ENCODE measurements at regions not wholly inside any gene's neighbourhood (a gene's known extent, or its start where the extent isn't known, plus 50 kb on each side); places are given as distances from the start of the nearest gene placed in this dataset.
"Not testable (repeated sequence)": the region's sequence is repeated elsewhere in the genome, so short reads cannot be mapped to it uniquely, and the experiment has no call there.

DNA sequence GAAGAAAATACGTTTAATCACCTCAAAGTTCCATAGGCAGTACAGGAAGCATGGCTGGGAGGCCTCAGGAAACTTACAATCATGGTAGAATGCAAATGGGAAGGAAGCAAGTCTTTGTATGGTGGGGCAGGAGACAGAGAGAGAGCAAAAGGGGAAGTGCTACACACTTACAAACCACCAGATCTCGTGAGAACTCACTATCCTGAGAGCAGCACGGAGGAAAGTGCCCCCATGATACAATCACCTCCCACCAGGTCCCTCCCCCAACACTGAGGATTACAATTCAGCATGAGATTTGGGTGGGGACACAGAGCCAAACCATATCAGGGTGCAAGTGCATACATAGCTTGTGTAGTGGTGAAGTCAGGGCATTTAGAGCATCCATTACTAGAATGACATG, 92.3 kb upstream of the ANKRD10 start:
- no peak for DNase-seq (ENCODE audit: low read depth in 4 of 4, low spot score in 3 of 4)

GRCh38 chr13:111006506-111007031, 91.7 kb upstream of the ANKRD10 start:
- DNase-seq (ENCODE audit: low read depth in 4 of 4, low spot score in 3 of 4), result peak in 2 of 4 donors; percentile 14 to 26

GRCh38 chr13:111005808-111006505, 91.1 kb upstream of the ANKRD10 start:
- DNase-seq (ENCODE audit: low read depth in 4 of 4, low spot score in 3 of 4), result peak in 2 of 4 donors; percentile 10 to 25

GRCh38 chr13:111005364-111005763, 90.5 kb upstream of the ANKRD10 start:
- no peak for DNase-seq (ENCODE audit: low read depth in 4 of 4, low spot score in 3 of 4)

DNA sequence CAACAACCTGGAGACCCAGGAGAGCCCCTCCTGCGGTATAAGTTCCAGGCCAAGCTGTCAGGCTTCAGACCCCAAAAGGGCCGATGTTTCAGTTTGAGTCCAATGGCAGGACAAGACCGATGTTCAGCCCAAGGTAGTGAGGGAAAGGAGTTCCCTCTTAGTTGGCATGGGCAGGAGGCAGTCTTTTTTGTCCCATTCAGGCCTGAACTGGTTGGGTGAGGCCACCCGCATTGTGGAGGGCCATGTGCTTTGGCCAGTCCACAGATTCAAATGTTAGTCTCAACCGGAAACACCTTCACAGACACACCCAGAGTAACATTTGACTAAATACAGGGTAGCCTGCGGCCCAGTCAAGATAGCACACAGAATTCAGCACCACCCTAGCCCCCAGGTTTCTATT, 89.6 kb upstream of the ANKRD10 start:
- DNase-seq (ENCODE audit: low read depth in 4 of 4, low spot score in 3 of 4), result no peak

GRCh38 chr13:111001636-111002035, 86.8 kb upstream of the ANKRD10 start:
- no peak for DNase-seq (ENCODE audit: low read depth in 4 of 4, low spot score in 3 of 4)

DNA sequence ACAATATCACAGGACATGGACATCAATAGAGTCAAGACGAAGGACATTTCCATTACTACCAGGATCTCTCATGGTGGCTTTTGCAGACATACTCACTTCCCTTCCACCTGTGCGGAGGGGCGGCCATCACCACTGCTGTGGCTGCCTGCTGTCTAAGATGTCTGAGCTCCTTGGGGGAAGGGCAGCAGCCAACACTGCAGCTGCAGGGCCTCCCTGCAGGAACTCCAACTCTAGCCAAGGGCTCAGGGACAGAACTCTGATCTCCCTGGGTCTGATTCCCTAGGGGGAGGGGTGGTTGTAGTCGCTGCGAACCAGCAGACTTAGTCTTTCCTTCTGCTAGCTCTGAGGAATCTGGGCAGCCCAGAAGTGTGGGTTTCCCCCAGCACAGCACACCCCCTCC, 78.9 kb upstream of the ANKRD10 start:
- DNase-seq (ENCODE audit: low read depth in 4 of 4, low spot score in 3 of 4), result no peak

GRCh38 chr13:110991991-110992508, 77.2 kb upstream of the ANKRD10 start:
- DNase-seq (ENCODE audit: low read depth in 4 of 4, low spot score in 3 of 4), result no peak

GRCh38 chr13:110989331-110989730, 74.5 kb upstream of the ANKRD10 start:
- DNase-seq (ENCODE audit: low read depth in 4 of 4, low spot score in 3 of 4), result no peak

GRCh38 chr13:110985541-110985940, 70.7 kb upstream of the ANKRD10 start:
- DNase-seq (ENCODE audit: low read depth in 4 of 4, low spot score in 3 of 4), result no peak

GRCh38 chr13:110984798-110985197, 69.9 kb upstream of the ANKRD10 start:
- DNase-seq (ENCODE audit: low read depth in 4 of 4, low spot score in 3 of 4), result no peak

GRCh38 chr13:110984381-110984780, 69.5 kb upstream of the ANKRD10 start:
- no peak for DNase-seq (ENCODE audit: low read depth in 4 of 4, low spot score in 3 of 4)

- no peak for DNase-seq (ENCODE audit: low read depth in 4 of 4, low spot score in 3 of 4)
These were observed 68.4 kb upstream of the ANKRD10 start for GRCh38 chr13:110983241-110983640.

- DNase-seq (ENCODE audit: low read depth in 4 of 4, low spot score in 3 of 4), result no peak
These were observed 66.5 kb upstream of the ANKRD10 start for GRCh38 chr13:110981379-110981778.

DNA sequence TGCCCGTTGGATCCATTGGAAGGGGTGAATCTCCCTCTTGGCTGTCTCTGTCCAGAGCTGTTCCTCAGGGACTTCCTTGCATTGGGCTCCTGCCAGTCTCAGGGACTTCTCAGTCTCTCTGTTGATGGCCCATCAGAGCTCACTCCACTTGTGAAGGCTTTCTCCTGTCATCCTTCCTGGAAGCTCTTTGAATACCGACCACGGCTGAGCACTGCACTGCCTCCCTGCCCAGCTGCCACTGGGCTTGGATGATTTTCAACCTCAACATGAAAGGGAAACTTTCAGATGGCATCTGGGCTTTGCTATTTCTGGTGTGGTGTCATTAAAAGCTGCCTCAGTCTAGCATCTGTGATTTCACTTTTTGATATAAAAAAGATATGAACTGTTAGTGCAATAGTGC, 66.1 kb upstream of the ANKRD10 start:
- no peak for DNase-seq (ENCODE audit: low read depth in 4 of 4, low spot score in 3 of 4)

GRCh38 chr13:110979149-110979548, 64.3 kb upstream of the ANKRD10 start:
- not testable (repeated sequence) for DNase-seq (ENCODE audit: low read depth in 4 of 4, low spot score in 3 of 4)

DNA sequence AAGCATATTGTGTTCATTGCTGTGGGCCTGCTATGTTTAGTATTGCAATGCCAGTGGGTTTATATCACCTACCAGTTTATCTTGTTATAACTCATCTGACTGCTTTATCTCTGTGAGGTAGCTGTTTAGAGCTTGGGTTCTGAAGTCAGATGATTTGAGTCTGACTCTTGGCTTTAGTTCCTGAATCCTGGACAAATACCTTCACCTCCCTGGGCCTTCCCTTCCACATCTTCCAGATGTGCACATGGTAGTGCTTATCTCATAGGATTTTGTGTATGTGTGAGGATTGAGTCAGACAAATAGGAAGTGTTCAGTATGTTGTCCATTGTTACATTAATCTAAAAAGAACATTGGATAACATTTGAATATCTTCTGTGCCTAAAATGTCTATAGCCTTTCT, 63.5 kb upstream of the ANKRD10 start:
- no peak for DNase-seq (ENCODE audit: low read depth in 4 of 4, low spot score in 3 of 4)

DNA sequence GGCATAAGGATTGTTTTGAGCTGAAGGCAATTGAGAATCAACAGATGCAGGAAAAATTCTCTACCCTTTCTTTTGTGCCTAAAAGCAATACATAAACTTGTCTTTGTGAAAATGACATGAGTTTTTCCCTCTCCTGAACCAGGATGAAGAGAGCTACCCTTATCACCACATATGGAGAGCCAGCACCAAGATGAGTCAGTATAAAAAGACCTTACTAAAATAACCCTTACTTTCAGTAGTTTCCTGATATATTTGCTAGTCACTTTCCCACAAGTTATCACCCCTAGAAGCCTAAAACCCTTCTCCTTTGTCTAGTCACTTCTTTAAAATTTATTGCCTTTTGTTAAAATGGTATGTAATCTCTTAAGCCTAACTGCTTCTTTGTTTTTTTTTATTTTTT, 61.9 kb upstream of the ANKRD10 start:
- no peak for DNase-seq (ENCODE audit: low read depth in 4 of 4, low spot score in 3 of 4)

- DNase-seq (ENCODE audit: low read depth in 4 of 4, low spot score in 3 of 4), result no peak
These were observed 58.3 kb upstream of the ANKRD10 start for GRCh38 chr13:110973007-110973700.

DNA sequence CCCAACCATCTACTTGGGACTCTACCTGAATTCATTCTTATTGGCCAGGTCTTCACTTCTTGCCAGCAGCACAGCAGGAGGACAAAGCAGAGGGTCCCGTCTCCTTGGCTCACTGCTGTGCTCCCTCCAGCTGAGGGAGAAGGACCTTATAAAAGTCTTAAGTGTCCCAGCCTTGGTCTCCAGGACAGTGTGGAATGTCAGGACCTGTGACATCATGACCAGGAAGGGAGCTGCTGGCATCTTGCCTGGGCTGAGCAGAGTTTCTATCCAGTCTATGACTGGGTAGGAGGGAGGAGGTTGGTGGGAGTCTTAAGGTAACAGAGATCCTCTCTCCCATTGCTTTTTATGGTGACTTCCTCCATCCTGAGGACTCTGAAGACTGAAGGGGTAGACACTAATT, 56.6 kb upstream of the ANKRD10 start:
- no peak for DNase-seq (ENCODE audit: low read depth in 4 of 4, low spot score in 3 of 4)

GRCh38 chr13:110967156-110967855, 52.4 kb upstream of the ANKRD10 start:
- DNase-seq (ENCODE audit: low read depth in 4 of 4, low spot score in 3 of 4), result not testable (repeated sequence)
